ENCODE measurements at regions not wholly inside any gene's neighbourhood (a gene's known extent, or its start where the extent isn't known, plus 50 kb on each side); places are given as distances from the start of the nearest gene placed in this dataset.

GRCh38 chr7:16954321-16954720 is 72.5 kb upstream of the AGR3 start (continued):
- TF ChIP-seq HOXB5 (CRISPR knock-in tag; IDR thresholded peaks at IDR 0.05) (no peak), TFCP2L1 (CRISPR knock-in tag; IDR thresholded peaks at IDR 0.05) (no peak)

GRCh38 chr7:16958724-16959123 is 76.9 kb upstream of the AGR3 start:
- ChIA-PET CTCF (interaction anchor here (0.6 to 1.2 kb wide), 3 partner anchors 22 to 686 kb away, joined by 3 read pairs; no protein-coding TSS in a partner anchor), POLR2A (no interaction called here)
- WGBS (ENCODE audit: missing lambda C conversion rate), result 50% methylated on average over 1 of the region's 1 CpG
- TF ChIP-seq GATA3 (IDR thresholded peaks at IDR 0.05; ENCODE audit: borderline replicate concordance), result no peak
- no peak for TF ChIP-seq JUN (IDR thresholded peaks at IDR 0.05)
- no peak for TF ChIP-seq PBX3 (IDR thresholded peaks at IDR 0.05)
- TF ChIP-seq RFX5 (IDR thresholded peaks at IDR 0.05), result no peak
- TF ChIP-seq FOSL2 (IDR thresholded peaks at IDR 0.05), result no peak
- TF ChIP-seq FOSL2 (CRISPR knock-in tag; IDR thresholded peaks at IDR 0.05), result no peak
- TF ChIP-seq JUNB (IDR thresholded peaks at IDR 0.05), result no peak
- TF ChIP-seq BCL3 (IDR thresholded peaks at IDR 0.05), result no peak
- no peak for TF ChIP-seq MAFK (IDR thresholded peaks at IDR 0.05; ENCODE audit: partially characterized antibody)
- no peak for TF ChIP-seq HOXB5 (CRISPR knock-in tag; IDR thresholded peaks at IDR 0.05)
- no peak for TF ChIP-seq REST (IDR thresholded peaks at IDR 0.05)
- TF ChIP-seq HDAC2 (IDR thresholded peaks at IDR 0.05), result no peak
- no peak for TF ChIP-seq CBX2 (IDR thresholded peaks at IDR 0.05; ENCODE audit: borderline replicate concordance, low read depth)
- TF ChIP-seq HEYL (CRISPR knock-in tag; IDR thresholded peaks at IDR 0.05), result no peak
- ATAC-seq (no peak), FAIRE-seq (no peak), DNase-seq (ENCODE audit: low read depth in 1 of 2, low spot score in 1 of 2) (no peak)
- Histone ChIP-seq H3K4me3 (no peak overlapping the region), H3K9me3 (no peaks in the 10 kb centered on the region), H3K4me1 (no peaks in the 10 kb centered on the region), H3K4me2 (no peak overlapping the region), H3K27ac (no peak overlapping the region)

- 71% methylated on average over 1 of the region's 1 CpG for WGBS (ENCODE audit: missing lambda C conversion rate)
- DNase-seq (ENCODE audit: low read depth in 1 of 2, low spot score in 1 of 2), result no peak
- FAIRE-seq, result no peak
- H3K4me1 ChIP-seq, result no peaks in the 10 kb centered on the region
- no peaks in the 10 kb centered on the region for H3K9me3 ChIP-seq
- CTCF ChIA-PET, result interaction anchor here (0.7 kb wide), 1 partner anchor 10 kb away, joined by 3 read pairs; no protein-coding TSS in a partner anchor
- H3K4me3 ChIP-seq, result no peak overlapping the region
- POLR2A ChIA-PET, result no interaction called here
- H3K27ac ChIP-seq, result no peak overlapping the region
- no peak overlapping the region for H3K4me2 ChIP-seq
- TF ChIP-seq EHMT2 (IDR thresholded peaks at IDR 0.05; ENCODE audit: low read depth) (no peak), HMGXB4 (CRISPR knock-in tag; IDR thresholded peaks at IDR 0.05; ENCODE audit: borderline replicate concordance) (no peak), SREBF2 (IDR thresholded peaks at IDR 0.05) (no peak), E2F6 (IDR thresholded peaks at IDR 0.05; ENCODE audit: borderline replicate concordance, low read depth) (no peak), SMC3 (IDR thresholded peaks at IDR 0.05) (no peak), RAD21 (conservative IDR thresholded peaks at IDR 0.05 in 1 of 2, IDR thresholded peaks at IDR 0.05 in 1 of 2) (no peak), ELK1 (IDR thresholded peaks at IDR 0.05; ENCODE audit: low read depth, low read length) (no peak)
- no peak for ATAC-seq
These were observed 78.7 kb upstream of the AGR3 start for GRCh38 chr7:16960337-16960965.
